ENCODE measurements at regions not wholly inside any gene's neighbourhood (a gene's known extent, or its start where the extent isn't known, plus 50 kb on each side); places are given as distances from the start of the nearest gene placed in this dataset.

GRCh38 chr10:110360857-110361474, 56.2 kb upstream of the SMNDC1 start:
- TF ChIP-seq CTCF (IDR thresholded peaks at IDR 0.05) (no peak), POLR2A (IDR thresholded peaks at IDR 0.05) (no peak)
